ENCODE measurements at regions not wholly inside any gene's neighbourhood (a gene's known extent, or its start where the extent isn't known, plus 50 kb on each side); places are given as distances from the start of the nearest gene placed in this dataset.
A peak's percentile ranks its signal among the peaks of the same experiment; 100 is the strongest.

DNA sequence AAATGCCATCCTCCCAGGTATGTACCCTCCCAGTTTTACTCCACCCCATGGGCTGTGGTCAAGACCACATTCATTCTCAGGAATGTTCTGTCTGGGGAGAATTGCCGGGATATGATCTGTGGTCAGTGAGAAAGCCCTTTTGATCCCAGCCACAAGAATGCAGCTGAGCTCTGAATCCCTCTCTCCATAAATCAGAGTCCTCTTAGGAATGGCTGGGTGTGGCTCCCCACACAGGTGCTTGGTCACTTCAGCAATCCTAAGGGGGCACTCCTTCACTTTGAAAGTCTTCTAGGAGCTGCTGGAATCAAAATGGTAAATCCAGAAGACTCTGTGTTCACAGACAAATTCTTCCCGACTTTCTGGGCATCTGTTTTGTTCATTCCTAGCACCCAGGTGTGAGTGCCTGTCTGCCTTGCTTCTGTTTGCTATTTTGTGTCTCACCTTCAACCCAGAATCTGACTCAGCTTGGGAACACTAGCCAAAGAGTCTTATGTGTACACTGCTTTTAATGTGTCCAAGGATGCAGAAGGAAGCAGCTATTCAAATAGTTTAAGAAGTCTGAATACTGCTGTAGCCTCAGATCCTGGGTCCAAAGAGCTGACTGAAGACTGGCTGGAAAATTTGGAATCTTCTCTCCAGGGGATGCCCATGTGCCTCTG lies 144.6 kb upstream of the CDKN3 start:
- no peaks in the 10 kb centered on the region for H3K79me2 ChIP-seq
- H3K4me3 ChIP-seq, result no peak overlapping the region
- H3K36me3 ChIP-seq (replicated peaks; ENCODE audit: insufficient read depth, low read depth), result no peaks in the 10 kb centered on the region
- H3K9me2 ChIP-seq (replicated peaks; ENCODE audit: insufficient read depth), result no peaks in the 10 kb centered on the region
- no peaks in the 10 kb centered on the region for H3K27me3 ChIP-seq
- peaks cover 24% of the 10 kb centered on the region for H3K4me1 ChIP-seq (ENCODE audit: insufficient read depth)
- H2AFZ ChIP-seq, result no peak overlapping the region
- 49% methylated on average over 2 of the region's 2 CpGs for WGBS (ENCODE audit: low lambda C conversion rate, missing lambda C conversion rate)
- H4K20me1 ChIP-seq (ENCODE audit: insufficient read depth, poor library complexity, severe bottlenecking), result no peaks in the 10 kb centered on the region
- H3K9me3 ChIP-seq (ENCODE audit: low read depth), result no peaks in the 10 kb centered on the region
- peak overlapping the region; percentile 77 for H3K27ac ChIP-seq
- peak; percentile 28 for DNase-seq (ENCODE audit: low spot score)
- no peak for TF ChIP-seq EZH2 (IDR thresholded peaks at IDR 0.05; ENCODE audit: borderline replicate concordance)
- no peak for TF ChIP-seq EZH2phosphoT487 (IDR thresholded peaks at IDR 0.05; ENCODE audit: low read depth, severe bottlenecking, unreplicated experiment)
- TF ChIP-seq, protein P1, sequence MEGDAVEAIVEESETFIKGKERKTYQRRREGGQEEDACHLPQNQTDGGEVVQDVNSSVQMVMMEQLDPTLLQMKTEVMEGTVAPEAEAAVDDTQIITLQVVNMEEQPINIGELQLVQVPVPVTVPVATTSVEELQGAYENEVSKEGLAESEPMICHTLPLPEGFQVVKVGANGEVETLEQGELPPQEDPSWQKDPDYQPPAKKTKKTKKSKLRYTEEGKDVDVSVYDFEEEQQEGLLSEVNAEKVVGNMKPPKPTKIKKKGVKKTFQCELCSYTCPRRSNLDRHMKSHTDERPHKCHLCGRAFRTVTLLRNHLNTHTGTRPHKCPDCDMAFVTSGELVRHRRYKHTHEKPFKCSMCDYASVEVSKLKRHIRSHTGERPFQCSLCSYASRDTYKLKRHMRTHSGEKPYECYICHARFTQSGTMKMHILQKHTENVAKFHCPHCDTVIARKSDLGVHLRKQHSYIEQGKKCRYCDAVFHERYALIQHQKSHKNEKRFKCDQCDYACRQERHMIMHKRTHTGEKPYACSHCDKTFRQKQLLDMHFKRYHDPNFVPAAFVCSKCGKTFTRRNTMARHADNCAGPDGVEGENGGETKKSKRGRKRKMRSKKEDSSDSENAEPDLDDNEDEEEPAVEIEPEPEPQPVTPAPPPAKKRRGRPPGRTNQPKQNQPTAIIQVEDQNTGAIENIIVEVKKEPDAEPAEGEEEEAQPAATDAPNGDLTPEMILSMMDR (IDR thresholded peaks at IDR 0.05; ENCODE audit: poor library complexity), result no peak
- H3K4me2 ChIP-seq, result peak overlapping the region; percentile 58

DNA sequence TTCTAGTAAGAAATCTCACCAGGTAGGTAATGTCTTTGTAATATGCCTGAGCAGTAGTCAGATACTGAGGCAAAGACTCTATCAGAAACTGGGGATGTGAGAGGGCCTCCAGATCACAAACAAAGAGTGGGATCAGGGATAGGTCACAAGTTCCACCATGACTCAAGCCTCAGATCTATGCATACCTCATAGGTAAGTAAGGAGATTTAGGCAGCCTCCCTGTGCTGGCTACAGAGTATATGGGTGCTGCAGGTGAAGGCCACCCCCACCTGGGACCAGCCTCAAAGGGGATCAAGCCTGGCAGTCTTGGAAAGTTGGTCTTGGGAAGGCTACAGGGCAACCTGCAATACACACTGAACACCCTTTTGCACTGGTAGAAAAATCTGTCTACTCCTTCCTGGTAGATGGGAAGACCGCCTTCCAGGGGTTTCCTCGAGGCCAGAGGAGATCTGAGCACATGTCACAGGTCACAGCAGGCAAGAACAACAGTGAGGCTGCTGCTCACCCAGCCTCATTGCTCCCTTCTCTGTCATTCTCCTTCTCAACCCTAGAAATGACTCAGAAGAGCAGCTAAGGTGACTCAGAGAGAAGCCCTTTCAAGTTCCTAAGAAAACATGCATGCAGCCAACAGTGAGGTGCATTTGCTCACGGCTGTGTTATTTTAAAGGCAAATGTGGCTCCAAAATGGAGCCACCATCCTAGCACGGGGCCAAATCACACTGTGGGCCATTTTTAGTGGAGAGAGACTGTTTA lies 143.4 kb upstream of the CDKN3 start:
- no peaks in the 10 kb centered on the region for H3K36me3 ChIP-seq (replicated peaks; ENCODE audit: insufficient read depth, low read depth)
- 56% methylated on average over 4 of the region's 4 CpGs for WGBS (ENCODE audit: low lambda C conversion rate, missing lambda C conversion rate)
- H3K27me3 ChIP-seq, result no peaks in the 10 kb centered on the region
- no peak overlapping the region for H2AFZ ChIP-seq
- no peaks in the 10 kb centered on the region for H3K9me2 ChIP-seq (replicated peaks; ENCODE audit: insufficient read depth)
- H3K9me3 ChIP-seq (ENCODE audit: low read depth), result no peaks in the 10 kb centered on the region
- no peaks in the 10 kb centered on the region for H4K20me1 ChIP-seq (ENCODE audit: insufficient read depth, poor library complexity, severe bottlenecking)
- TF ChIP-seq, protein P1 (IDR thresholded peaks at IDR 0.05; ENCODE audit: poor library complexity), result no peak
- TF ChIP-seq EZH2 (IDR thresholded peaks at IDR 0.05; ENCODE audit: borderline replicate concordance), result no peak
- no peak for TF ChIP-seq EZH2phosphoT487 (IDR thresholded peaks at IDR 0.05; ENCODE audit: low read depth, severe bottlenecking, unreplicated experiment)
- H3K4me1 ChIP-seq (ENCODE audit: insufficient read depth), result peaks cover 24% of the 10 kb centered on the region
- DNase-seq (ENCODE audit: low spot score), result peak; percentile 41
- no peaks in the 10 kb centered on the region for H3K79me2 ChIP-seq
- no peak overlapping the region for H3K4me3 ChIP-seq
- peak overlapping the region; percentile 77 for H3K27ac ChIP-seq
- H3K4me2 ChIP-seq, result no peak overlapping the region

DNA sequence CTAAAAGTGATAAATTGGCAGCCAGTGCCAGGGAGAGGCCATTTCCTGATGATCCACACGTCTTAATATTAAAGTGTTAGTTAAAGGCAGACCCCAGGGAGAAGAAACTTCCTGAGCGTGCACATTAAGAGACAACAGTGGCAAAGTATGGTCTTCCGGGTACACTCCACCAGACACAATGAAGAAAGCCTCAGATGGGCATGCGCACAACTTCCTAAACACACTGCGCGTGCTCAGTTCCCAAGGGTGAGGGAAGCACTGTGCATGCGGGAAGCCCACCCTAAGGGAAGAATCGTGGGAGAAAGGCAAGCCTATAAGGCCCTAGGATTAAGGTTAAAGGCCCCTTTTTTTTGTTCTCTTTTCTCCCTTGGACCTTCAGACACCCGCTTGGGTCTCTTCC lies 140.7 kb upstream of the CDKN3 start:
- no peaks in the 10 kb centered on the region for H3K9me3 ChIP-seq (ENCODE audit: low read depth)
- no peak overlapping the region for H3K4me2 ChIP-seq
- H3K4me3 ChIP-seq, result no peak overlapping the region
- H4K20me1 ChIP-seq (ENCODE audit: insufficient read depth, poor library complexity, severe bottlenecking), result no peaks in the 10 kb centered on the region
- no peaks in the 10 kb centered on the region for H3K36me3 ChIP-seq (replicated peaks; ENCODE audit: insufficient read depth, low read depth)
- peaks cover 21% of the 10 kb centered on the region for H3K4me1 ChIP-seq (ENCODE audit: insufficient read depth)
- 90% methylated on average over 9 of the region's 9 CpGs for WGBS (ENCODE audit: low lambda C conversion rate, missing lambda C conversion rate)
- H3K79me2 ChIP-seq, result no peaks in the 10 kb centered on the region
- no peak for DNase-seq (ENCODE audit: low spot score)
- no peaks in the 10 kb centered on the region for H3K9me2 ChIP-seq (replicated peaks; ENCODE audit: insufficient read depth)
- H2AFZ ChIP-seq, result no peak overlapping the region
- TF ChIP-seq, protein P1 (IDR thresholded peaks at IDR 0.05; ENCODE audit: poor library complexity), result no peak
- TF ChIP-seq EZH2 (IDR thresholded peaks at IDR 0.05; ENCODE audit: borderline replicate concordance) (no peak), EZH2phosphoT487 (IDR thresholded peaks at IDR 0.05; ENCODE audit: low read depth, severe bottlenecking, unreplicated experiment) (no peak)
- H3K27ac ChIP-seq, result no peak overlapping the region
- H3K27me3 ChIP-seq, result no peaks in the 10 kb centered on the region

All from hepatocyte (in vitro differentiated cells).